ENCODE measurements at regions not wholly inside any gene's neighbourhood (a gene's known extent, or its start where the extent isn't known, plus 50 kb on each side); places are given as distances from the start of the nearest gene placed in this dataset.

DNA sequence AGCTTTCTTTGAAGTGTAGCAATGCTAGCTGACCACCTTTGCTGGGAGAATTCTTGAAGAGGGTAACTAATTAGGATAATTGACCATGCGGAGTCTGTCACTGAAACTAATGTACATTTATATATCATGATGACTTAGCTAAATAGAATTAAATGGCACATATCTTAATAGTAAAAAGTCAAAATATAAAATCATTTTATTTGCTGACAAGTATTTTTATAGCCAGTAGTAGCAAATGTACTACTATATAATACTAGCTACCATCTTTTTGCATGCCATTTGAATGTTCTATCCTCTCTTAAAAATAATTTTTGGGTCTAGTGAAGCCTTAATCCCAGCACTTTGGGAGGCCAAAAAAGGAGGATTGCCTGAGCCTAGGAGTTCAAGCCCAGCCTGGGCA, 605.8 kb upstream of the COX7C start:
- DNase-seq (ENCODE audit: low read depth) = no peak
- no peak overlapping the region for H3K4me3 ChIP-seq (ENCODE audit: low read depth, low read length)
- TF ChIP-seq, protein P1, sequence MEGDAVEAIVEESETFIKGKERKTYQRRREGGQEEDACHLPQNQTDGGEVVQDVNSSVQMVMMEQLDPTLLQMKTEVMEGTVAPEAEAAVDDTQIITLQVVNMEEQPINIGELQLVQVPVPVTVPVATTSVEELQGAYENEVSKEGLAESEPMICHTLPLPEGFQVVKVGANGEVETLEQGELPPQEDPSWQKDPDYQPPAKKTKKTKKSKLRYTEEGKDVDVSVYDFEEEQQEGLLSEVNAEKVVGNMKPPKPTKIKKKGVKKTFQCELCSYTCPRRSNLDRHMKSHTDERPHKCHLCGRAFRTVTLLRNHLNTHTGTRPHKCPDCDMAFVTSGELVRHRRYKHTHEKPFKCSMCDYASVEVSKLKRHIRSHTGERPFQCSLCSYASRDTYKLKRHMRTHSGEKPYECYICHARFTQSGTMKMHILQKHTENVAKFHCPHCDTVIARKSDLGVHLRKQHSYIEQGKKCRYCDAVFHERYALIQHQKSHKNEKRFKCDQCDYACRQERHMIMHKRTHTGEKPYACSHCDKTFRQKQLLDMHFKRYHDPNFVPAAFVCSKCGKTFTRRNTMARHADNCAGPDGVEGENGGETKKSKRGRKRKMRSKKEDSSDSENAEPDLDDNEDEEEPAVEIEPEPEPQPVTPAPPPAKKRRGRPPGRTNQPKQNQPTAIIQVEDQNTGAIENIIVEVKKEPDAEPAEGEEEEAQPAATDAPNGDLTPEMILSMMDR (IDR thresholded peaks at IDR 0.05; ENCODE audit: control insufficient read depth, extremely low read depth, insufficient read depth) = no peak

DNA sequence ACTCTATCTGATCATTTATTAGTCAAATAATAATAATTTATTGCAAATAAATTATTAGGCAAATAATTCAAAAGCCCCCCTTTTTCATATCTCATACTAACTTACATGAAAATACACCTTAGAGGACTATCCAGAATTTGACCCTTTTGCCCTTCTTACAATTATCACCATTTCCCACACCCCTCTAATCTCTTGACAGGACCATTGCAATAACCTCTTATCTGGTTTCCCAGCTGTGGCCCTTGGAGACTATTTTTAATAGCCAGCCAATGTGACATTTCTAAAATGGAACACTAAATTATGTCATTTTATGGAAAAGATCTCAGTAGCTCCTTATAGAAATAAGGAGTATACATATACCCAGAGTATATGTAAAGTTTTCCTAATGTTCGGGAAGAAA, 588.4 kb upstream of the COX7C start:
- DNase-seq (ENCODE audit: low read depth) = no peak
- TF ChIP-seq, protein P1 (IDR thresholded peaks at IDR 0.05; ENCODE audit: control insufficient read depth, extremely low read depth, insufficient read depth) = no peak
- no peak overlapping the region for H3K4me3 ChIP-seq (ENCODE audit: low read depth, low read length)

DNA sequence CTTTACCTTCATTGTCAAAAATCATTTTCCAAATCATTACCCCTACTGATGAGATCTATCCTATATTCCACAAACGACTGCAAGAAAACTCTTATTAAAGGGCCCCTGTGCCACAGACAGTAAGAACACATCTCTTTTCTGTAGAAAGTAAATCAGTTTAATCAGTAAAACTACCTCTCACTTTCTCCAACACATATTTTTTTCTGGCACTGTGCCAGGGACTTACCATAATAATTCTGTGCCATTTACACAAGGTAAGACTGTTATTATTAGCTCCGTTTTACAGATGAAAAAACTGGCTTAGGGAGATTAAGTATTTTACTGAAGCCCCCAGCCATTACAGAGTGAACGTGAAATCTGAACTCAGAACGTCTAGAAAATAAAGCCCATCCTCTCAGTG, 587.0 kb upstream of the COX7C start:
- DNase-seq (ENCODE audit: low read depth) = no peak
- no peak overlapping the region for H3K4me3 ChIP-seq (ENCODE audit: low read depth, low read length)
- TF ChIP-seq, protein P1 (IDR thresholded peaks at IDR 0.05; ENCODE audit: control insufficient read depth, extremely low read depth, insufficient read depth) = no peak

DNA sequence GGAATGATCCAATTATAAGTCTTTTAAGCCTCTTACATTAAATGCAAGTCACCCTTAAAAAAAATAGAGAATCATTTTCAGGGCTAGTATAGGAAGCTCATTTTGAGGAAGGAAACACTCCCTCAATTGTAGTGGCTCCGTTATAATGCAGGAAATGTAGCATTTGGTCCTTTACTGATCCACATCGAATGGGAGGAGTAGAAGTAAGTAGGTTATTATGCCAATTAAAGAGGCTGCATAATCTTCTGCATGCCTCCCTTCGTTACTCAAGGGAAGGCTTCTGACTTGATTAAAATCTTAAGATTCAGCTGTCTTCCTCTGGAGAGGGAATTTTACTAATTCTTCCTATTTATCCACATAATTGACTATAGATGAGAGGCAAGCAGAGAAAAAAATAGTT, 579.2 kb upstream of the COX7C start:
- no peak for DNase-seq (ENCODE audit: low read depth)
- TF ChIP-seq, protein P1 (IDR thresholded peaks at IDR 0.05; ENCODE audit: control insufficient read depth, extremely low read depth, insufficient read depth) = no peak
- H3K4me3 ChIP-seq (ENCODE audit: low read depth, low read length) = no peak overlapping the region

DNA sequence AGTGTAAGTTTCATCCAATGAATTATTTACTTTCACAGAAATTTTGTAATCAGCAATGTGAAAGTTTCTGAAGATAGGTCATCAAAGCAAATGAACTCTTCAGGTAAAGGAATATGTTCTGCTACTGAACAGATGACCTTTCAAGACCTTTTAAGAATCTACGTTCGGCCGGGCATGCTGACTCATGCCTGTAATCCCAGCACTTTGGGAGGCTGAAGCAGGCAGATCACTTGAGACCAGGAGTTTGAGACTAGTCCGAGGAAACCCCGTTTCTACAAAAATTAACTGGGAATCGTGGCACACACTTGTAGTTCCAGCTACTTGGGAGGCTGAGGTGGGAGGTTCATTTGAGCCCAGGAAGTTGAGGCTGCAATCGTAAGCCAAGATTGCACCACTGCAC, 578.4 kb upstream of the COX7C start:
- TF ChIP-seq, protein P1 (IDR thresholded peaks at IDR 0.05; ENCODE audit: control insufficient read depth, extremely low read depth, insufficient read depth) = no peak
- DNase-seq (ENCODE audit: low read depth) = no peak
- H3K4me3 ChIP-seq (ENCODE audit: low read depth, low read length) = no peak overlapping the region

DNA sequence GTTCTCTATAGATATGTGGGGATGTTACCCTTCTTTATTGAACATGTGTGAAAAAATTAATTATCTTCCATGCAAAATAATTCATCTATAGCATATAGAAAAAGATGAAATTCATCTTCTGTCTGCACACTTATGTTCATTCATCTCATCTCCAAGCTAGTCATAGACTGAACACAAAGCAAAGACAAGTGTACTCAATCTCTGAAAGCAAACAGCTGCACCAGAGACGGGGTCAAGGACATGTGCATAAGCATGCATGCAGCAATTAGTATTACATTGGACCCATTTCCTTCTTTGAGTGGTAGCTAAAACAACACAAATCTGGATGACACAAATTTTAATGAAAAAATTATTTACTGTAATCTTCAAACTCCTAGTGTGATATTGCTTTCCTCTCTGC, 547.0 kb upstream of the COX7C start:
- TF ChIP-seq, protein P1 (IDR thresholded peaks at IDR 0.05; ENCODE audit: control insufficient read depth, extremely low read depth, insufficient read depth) = no peak
- no peak overlapping the region for H3K4me3 ChIP-seq (ENCODE audit: low read depth, low read length)
- DNase-seq (ENCODE audit: low read depth) = no peak

DNA sequence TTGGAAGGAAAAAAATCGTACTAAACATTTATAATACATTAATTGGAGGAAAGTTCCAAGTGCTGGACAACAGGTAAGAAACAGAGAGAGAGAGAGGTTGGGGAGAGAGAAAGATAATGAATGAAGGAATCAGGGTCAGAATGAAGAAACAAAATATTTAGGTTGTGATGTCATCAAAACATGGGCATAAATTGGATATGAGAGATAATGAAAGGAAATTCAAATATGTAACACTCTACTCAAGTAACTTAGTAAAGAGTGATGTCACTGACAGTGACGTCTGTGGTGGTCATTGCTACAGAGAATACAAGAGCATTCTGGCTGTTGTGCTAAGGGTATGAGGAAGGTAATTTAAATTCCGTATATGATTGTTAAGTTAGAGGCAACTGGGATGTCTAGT, 543.4 kb upstream of the COX7C start:
- H3K4me3 ChIP-seq (ENCODE audit: low read depth, low read length) = no peak overlapping the region
- no peak for DNase-seq (ENCODE audit: low read depth)
- TF ChIP-seq, protein P1 (IDR thresholded peaks at IDR 0.05; ENCODE audit: control insufficient read depth, extremely low read depth, insufficient read depth) = no peak

Data from LNCaP clone FGC (cell line).